ENCODE measurements at regions not wholly inside any gene's neighbourhood (a gene's known extent, or its start where the extent isn't known, plus 50 kb on each side); places are given as distances from the start of the nearest gene placed in this dataset.

DNA sequence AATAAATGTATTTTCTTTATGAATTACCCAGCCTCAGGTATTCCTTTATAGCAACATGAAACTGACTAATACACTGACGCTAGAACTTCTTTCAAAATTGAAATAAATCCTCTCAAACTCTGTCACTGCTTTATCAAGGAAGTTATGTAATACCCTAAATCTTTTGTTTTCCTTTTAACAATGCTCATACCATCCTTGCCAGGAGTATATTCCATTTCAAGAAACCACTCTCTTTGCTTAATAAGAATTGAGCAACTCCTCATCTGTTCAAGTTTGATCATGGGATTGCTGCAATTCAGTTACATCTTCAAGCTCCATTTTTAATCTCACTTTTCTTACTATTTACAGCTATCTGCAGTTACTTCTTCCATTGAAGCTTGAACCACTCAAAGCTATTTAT lies 707.6 kb upstream of the MARCKS start:
- no peak for TF ChIP-seq CTCF (conservative IDR thresholded peaks at IDR 0.05)
- no peaks in the 10 kb centered on the region for H3K36me3 Mint-ChIP-seq
- DNase-seq (ENCODE audit: extremely low spot score, unreplicated experiment), result no peak
- H3K27me3 Mint-ChIP-seq, result no peaks in the 10 kb centered on the region
- H3K4me3 Mint-ChIP-seq, result no peak overlapping the region
- no peaks in the 10 kb centered on the region for H3K4me1 Mint-ChIP-seq (ENCODE audit: unreplicated experiment)
- H3K9me3 Mint-ChIP-seq, result peaks cover 11% of the 10 kb centered on the region
- H3K27ac Mint-ChIP-seq, result no peak overlapping the region

DNA sequence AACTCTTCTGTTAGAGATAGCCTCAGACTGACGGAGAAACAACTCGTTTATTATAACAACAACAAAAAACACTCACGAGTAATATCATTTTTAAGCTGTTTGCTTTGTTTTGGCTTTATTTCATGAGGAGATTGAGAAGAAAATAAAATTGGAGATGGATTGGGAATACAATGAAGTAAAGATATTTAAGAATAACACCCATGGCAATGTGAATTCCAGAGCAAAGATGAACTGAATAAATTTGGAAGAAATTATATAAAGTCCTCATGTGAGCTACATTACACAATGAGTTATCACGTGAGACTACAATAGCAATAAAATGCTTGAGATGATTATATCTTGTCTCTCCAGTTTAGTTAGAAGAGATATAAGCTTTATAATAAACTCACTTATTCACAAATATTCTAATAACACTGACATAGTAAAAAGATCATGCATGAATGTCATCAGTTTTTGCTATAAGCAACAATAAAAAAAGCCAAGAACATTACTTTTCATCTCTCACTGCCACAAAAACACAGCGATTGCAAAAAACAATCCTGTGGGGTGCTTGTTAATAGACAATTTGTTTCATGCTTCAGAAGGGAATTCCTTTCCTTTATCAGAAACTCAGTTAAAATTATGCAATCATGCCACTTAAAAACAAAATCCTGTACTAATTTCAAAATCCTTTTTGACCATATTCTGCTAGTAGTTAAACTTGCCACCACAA lies 696.7 kb upstream of the MARCKS start:
- no peak for TF ChIP-seq CTCF (conservative IDR thresholded peaks at IDR 0.05)
- Mint-ChIP-seq H3K36me3 (no peaks in the 10 kb centered on the region), H3K4me3 (no peak overlapping the region), H3K27ac (no peak overlapping the region), H3K9me3 (no peaks in the 10 kb centered on the region), H3K27me3 (no peaks in the 10 kb centered on the region), H3K4me1 (ENCODE audit: unreplicated experiment) (no peaks in the 10 kb centered on the region)
- no peak for DNase-seq (ENCODE audit: extremely low spot score, unreplicated experiment)

DNA sequence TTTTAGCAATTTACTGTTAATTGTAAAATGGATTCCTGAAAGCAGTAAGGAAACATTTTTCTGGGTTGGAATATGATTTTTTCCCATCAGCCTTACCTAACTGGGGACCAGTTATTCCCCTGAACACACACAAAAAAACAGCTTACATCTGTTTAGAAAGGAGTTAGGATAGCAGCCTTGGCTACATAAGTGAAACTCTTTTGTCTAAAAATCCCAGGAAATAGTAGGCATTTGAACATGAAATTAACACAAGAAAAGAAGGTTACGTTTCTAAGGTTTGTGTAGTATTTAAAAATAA lies 696.2 kb upstream of the MARCKS start:
- TF ChIP-seq CTCF (conservative IDR thresholded peaks at IDR 0.05), result no peak
- Mint-ChIP-seq H3K27ac (no peak overlapping the region), H3K36me3 (no peaks in the 10 kb centered on the region), H3K4me1 (ENCODE audit: unreplicated experiment) (no peaks in the 10 kb centered on the region), H3K27me3 (no peaks in the 10 kb centered on the region), H3K9me3 (no peaks in the 10 kb centered on the region), H3K4me3 (no peak overlapping the region)
- no peak for DNase-seq (ENCODE audit: extremely low spot score, unreplicated experiment)

DNA sequence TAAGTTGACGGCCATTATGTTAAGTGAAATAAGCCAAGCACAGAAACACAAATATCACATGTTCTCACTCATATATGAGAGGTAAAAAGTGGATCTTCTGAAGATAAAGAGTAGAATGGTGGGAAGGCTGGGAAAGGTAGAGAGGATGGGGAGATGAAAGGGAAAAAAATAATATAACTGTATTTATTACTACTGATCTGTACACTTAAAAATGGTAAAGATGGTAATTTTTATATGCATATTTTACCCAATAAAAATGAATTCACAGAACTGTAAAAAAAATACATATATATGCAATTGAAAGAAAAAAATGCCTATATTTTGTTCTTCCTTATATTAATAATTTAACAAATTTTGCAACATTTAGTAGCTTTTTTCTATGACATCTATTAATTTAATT lies 694.4 kb upstream of the MARCKS start:
- no peak for DNase-seq (ENCODE audit: extremely low spot score, unreplicated experiment)
- Mint-ChIP-seq H3K27me3 (no peaks in the 10 kb centered on the region), H3K4me1 (ENCODE audit: unreplicated experiment) (no peaks in the 10 kb centered on the region), H3K4me3 (no peak overlapping the region), H3K27ac (no peak overlapping the region), H3K36me3 (no peaks in the 10 kb centered on the region), H3K9me3 (no peaks in the 10 kb centered on the region)
- no peak for TF ChIP-seq CTCF (conservative IDR thresholded peaks at IDR 0.05)

DNA sequence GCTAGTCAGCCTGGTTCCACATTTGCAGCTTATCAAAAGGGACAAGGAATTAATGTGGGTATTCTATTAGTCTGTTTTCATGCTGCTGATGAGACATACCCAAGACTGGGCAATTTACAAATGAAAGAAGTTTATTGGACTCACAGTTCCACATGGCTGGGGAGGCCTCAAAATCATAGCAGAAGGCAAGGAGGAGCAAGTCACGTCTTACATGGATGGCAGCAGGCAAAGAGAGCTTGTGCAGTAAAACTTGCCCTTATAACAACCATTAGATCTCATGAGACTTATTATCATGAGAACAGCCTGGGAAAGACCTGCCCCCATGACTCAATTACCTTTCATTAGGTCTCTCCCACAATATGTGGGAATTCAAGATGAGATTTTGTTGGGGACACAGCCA lies 689.1 kb upstream of the MARCKS start:
- DNase-seq (ENCODE audit: extremely low spot score, unreplicated experiment), result no peak
- Mint-ChIP-seq H3K4me1 (ENCODE audit: unreplicated experiment) (peaks cover 11% of the 10 kb centered on the region), H3K27me3 (no peaks in the 10 kb centered on the region), H3K27ac (no peak overlapping the region), H3K36me3 (no peaks in the 10 kb centered on the region), H3K9me3 (peaks cover 6% of the 10 kb centered on the region), H3K4me3 (no peak overlapping the region)
- TF ChIP-seq CTCF (conservative IDR thresholded peaks at IDR 0.05), result no peak

DNA sequence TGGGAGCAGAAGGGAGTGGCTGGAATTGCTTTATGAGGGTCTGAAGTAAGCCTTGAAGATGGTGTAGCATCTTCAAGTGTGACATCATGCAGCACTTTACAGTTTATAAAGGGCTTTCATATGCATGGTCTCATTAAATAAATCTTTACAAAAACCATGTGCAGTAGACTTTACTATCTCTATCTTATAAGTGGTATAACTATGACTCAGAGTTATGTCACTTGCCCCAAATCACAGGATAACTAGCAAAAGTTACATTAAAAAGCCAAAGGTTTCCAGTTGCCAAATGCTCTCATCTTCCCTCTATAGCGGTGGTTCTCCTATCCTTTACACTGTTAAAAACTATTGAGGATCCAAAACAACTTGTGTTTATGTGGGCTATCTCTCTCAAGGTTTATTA lies 687.7 kb upstream of the MARCKS start:
- DNase-seq (ENCODE audit: extremely low spot score, unreplicated experiment), result no peak
- H3K9me3 Mint-ChIP-seq, result peaks cover 6% of the 10 kb centered on the region
- no peak overlapping the region for H3K4me3 Mint-ChIP-seq
- no peak overlapping the region for H3K27ac Mint-ChIP-seq
- H3K4me1 Mint-ChIP-seq (ENCODE audit: unreplicated experiment), result peaks cover 11% of the 10 kb centered on the region
- no peaks in the 10 kb centered on the region for H3K27me3 Mint-ChIP-seq
- TF ChIP-seq CTCF (conservative IDR thresholded peaks at IDR 0.05), result no peak
- H3K36me3 Mint-ChIP-seq, result no peaks in the 10 kb centered on the region
